ENCODE measurements at regions not wholly inside any gene's neighbourhood (a gene's known extent, or its start where the extent isn't known, plus 50 kb on each side); places are given as distances from the start of the nearest gene placed in this dataset.
"Not testable (repeated sequence)": the region's sequence is repeated elsewhere in the genome, so short reads cannot be mapped to it uniquely, and the experiment has no call there.

DNA sequence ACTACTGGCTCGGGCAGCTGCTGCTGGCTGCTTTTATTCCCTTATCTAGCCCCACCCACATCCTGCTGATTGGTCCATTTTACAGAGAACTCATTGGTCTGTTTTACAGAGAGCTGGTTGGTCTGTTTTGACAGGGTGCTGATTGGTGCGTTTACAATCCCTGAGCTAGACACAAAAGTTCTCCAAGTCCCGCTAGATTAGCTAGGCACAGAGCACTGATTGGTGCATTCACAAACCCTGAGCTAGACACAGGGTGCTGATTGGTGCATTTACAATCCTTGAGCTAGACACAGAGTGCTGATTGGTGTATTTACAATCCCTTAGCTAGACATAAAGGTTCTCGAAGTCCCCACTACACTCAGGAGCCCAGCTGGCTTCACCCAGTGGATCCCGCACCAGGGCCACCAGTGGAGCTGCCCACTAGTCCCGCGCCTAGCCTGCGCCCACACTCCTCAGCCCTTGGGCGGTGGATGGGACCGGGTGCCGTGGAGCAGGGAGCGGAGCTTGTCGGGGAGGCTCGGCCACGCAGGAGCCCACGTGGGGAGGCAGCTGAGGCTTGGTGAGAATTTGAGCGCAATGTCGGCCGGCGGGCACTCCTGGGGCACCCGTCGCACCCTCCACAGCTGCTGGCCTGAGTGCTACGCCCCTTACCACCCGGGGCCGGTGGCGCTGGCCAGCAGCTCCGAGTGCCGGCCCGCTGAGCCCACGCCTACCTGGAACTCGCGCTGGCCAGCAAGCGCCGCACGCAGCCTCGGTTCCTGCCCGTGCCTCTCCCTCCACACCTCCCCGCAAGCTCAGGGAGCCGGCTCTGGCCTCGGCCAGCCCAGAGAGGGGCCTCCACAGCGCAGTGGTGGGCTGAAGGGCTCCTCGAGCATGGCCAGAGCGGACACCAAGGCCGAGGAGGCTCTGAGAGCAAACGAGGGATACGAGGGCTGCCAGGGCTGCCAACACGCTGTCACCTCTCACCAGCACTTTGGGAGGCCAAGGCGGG lies 91.1 kb upstream of the HS3ST2 start:
- not testable (repeated sequence) for DNase-seq

- DNase-seq, result no peak
Observed at GRCh38 chr16:22726868-22727267, 87.1 kb upstream of the HS3ST2 start.

- DNase-seq, result peak; percentile 99
Observed at GRCh38 chr16:22727285-22728166, 86.4 kb upstream of the HS3ST2 start.

- peak; percentile 28 for DNase-seq
Observed at GRCh38 chr16:22728167-22728836, 85.7 kb upstream of the HS3ST2 start.

DNA sequence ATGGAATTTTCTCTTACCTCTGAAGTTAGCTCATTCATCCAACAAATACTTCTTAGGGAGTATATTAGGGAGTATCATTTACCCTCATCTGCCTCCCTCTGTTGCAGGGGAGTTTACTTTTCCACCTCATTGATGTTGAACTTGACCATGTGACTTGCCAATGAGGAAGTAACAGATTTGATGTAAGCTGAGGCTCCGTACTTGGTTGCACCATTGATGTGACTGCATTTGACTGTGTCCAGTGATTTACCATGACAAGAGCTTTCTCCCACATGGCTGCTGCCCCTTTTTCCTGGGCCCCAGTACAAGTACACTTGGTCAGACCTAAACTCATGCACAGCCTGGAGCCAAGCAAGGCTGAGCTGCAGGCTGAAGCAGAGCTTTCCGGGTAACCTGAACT lies 81.6 kb upstream of the HS3ST2 start:
- no peak for DNase-seq

DNA sequence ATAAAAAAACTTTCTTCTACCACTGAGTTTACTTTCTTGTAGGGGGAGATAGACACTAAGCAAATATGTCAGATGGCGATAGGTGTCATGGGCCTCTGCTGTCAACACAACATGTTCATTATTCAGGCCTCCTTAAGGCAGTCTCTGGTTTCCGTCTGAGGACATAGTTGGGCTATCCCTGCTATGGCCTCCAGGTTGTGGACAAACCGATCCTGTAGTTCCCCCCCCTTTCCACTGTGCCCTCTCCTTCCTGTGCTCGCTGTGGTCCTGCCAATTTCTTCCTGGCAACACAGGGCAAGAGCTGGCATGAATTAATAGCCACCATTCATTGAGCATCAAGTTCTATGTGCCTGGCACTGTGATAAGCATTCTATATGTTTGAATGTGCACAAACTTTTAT lies 81.0 kb upstream of the HS3ST2 start:
- no peak for DNase-seq

- DNase-seq, result peak; percentile 60
Observed at GRCh38 chr16:22734368-22734767, 79.6 kb upstream of the HS3ST2 start.

DNA sequence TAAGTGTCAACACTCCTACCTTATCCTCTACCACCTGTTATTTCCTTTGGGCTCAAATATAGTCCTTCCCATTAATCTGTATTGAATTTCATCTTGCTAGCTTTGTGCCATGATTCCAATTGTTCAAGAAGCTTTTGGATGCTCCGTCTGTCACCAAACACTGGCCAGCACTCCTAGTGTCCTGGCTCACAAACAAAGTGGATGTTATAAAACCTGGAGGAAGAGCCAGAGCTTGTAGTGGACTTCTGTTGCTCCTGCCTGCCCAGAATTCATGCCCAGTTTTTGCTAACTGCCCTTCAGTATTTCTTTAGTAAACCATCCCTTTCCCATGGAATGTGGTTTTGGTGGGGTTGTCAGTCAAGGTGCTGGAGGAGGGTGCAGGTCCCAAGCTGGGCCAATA lies 77.2 kb upstream of the HS3ST2 start:
- DNase-seq, result no peak

GRCh38 chr16:22739077-22739476 lies 74.9 kb upstream of the HS3ST2 start:
- no peak for DNase-seq

DNA sequence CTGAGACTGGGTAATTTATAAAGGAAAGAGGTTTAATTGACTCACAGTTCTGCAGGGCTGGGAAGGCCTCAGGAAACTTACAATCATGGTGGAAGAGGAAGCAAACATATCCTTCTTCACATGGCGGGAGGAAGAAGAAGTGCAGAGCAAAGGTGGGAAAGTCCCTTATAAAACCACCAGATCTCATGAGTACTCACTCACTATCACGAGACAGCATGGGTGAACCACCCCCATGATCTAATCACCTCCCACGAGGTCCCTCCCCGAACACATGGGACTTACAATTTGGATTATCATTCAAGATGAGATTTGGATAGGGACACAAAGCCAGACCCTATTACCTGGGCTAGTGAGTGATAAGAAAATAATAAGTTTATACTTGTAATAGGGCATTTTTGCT lies 70.6 kb upstream of the HS3ST2 start:
- no peak for DNase-seq

GRCh38 chr16:22751104-22751667 lies 62.8 kb upstream of the HS3ST2 start:
- DNase-seq, result no peak

GRCh38 chr16:22751685-22752084 lies 62.3 kb upstream of the HS3ST2 start:
- no peak for DNase-seq

GRCh38 chr16:22753451-22753850 lies 60.5 kb upstream of the HS3ST2 start:
- no peak for DNase-seq

- no peak for DNase-seq
Observed at GRCh38 chr16:22754577-22754976, 59.4 kb upstream of the HS3ST2 start.

DNA sequence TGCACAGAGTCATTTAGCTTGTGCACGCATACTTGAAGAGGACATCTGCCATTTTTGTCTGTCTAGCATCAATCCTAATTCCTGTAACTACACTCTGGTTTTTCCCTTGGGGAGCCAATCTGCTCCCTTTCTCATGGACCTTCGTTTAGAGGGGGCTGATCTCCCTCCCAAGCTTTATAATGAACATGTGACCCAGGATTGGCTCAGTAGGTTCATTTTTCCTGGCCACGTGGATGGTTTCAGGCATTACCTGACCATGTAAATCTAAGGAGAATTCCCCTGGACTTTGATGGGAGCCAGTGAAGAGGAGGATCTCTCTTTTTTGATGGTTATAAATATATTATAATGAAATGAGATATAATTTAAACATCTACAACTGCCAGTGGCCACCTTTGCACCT lies 56.8 kb upstream of the HS3ST2 start:
- DNase-seq, result no peak

GRCh38 chr16:22762486-22762885 lies 51.5 kb upstream of the HS3ST2 start:
- no peak for DNase-seq

DNA sequence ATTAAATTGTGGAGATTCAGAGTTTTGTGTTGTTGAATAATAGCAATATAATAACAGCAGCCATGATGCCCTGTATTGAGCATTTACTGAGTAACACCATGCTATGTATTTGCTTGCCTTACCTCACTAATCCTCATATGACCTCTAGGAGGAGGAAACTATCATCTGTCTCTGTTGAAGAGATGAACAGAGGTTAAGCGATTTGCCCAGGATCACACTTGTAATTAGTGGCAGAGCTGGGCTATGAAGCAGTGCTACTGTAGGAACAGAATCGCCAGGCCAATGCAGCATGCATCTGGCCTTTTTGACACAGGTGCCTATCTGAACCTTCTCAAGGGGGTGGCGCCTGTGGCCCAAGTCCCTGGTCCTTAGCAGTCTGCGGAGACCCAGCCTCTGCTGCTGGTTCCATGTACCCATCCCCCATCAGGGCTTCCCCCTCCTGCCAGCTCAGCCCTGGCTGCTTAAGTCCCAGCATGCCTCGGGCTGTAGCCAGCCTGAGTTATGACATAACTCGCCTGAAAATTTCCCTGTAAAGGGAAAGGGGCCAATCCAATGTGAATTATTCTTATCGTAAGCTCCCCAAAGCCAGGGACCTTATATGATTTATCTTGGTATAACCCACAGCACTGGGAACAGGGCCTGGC lies 50.4 kb upstream of the HS3ST2 start:
- no peak for DNase-seq
